OCI-LY7 (cell line): ENCODE measurements at regions not wholly inside any gene's neighbourhood (a gene's known extent, or its start where the extent isn't known, plus 50 kb on each side); places are given as distances from the start of the nearest gene placed in this dataset.

Experiments
- BruUV-seq: library from RNA; stranded (reverse); fragments of 400-500 nt; replicated peaks from 2 replicates; lab custom pipeline; 2021; lab: Mats Ljungman, UMichigan
- CTCF ChIA-PET: fragments of 300-600 bp; sonication (Branson Sonifier 250); formaldehyde crosslinking; loops from one replicate; lab custom pipeline; 2022; ENCODE audit warnings: antibody characterized with exemption; ENCODE audit not compliant: unreplicated experiment; lab: Charles Lee
- POLR2A ChIA-PET: fragments of 300-600 bp; sonication (Branson Sonifier 250); formaldehyde crosslinking; loops from one replicate; lab custom pipeline; 2022; ENCODE audit warnings: antibody characterized with exemption; lab: Charles Lee
- DNase-seq: peaks from one replicate; pipeline ENCODE4 v3.0.0-alpha.2; 2015; ENCODE audit warnings: low spot score
- H2AFZ ChIP-seq: fragments of 200-600 bp; sonication (generic), shearing (Covaris generic); 2 replicates; pipeline ENCODE4 v1.6.1; 2014; ENCODE audit warnings: mild to moderate bottlenecking, antibody characterized with exemption, low read length, moderate library complexity
- H3K27ac ChIP-seq: fragments of 200-600 bp; sonication (generic); 2 replicates; pipeline ENCODE4 v1.5.1; 2014; ENCODE audit warnings: mixed run types, low read depth, mild to moderate bottlenecking, moderate library complexity, low read length, inconsistent platforms; ENCODE audit not compliant: poor library complexity, severe bottlenecking
- H3K36me3 ChIP-seq: fragments of 200-600 bp; sonication (generic); 2 replicates; pipeline ENCODE4 v1.6.1; 2014; ENCODE audit warnings: mild to moderate bottlenecking, antibody characterized with exemption, low read length, moderate library complexity, mixed read lengths; ENCODE audit not compliant: insufficient read depth
- H3K4me1 ChIP-seq: fragments of 200-600 bp; sonication (generic); 2 replicates; pipeline ENCODE4 v1.5.1; 2014; ENCODE audit warnings: mild to moderate bottlenecking, low read length; ENCODE audit not compliant: insufficient read depth, poor library complexity, severe bottlenecking
- H3K4me2 ChIP-seq: fragments of 200-600 bp; sonication (generic); 2 replicates; pipeline ENCODE4 v1.6.1; 2014; ENCODE audit warnings: mild to moderate bottlenecking, low read length
- H3K4me3 ChIP-seq: fragments of 200-600 bp; sonication (generic); 2 replicates; pipeline ENCODE4 v1.5.1; 2014; ENCODE audit warnings: mild to moderate bottlenecking, low read depth, low read length; ENCODE audit not compliant: poor library complexity, severe bottlenecking
- H3K79me2 ChIP-seq: fragments of 200-600 bp; sonication (generic); 2 replicates; pipeline ENCODE4 v1.6.1; 2016; ENCODE audit warnings: low read depth, mild to moderate bottlenecking, low read length, moderate library complexity, mixed read lengths; ENCODE audit not compliant: insufficient read depth
- H3K9me2 ChIP-seq: fragments of 200-600 bp; sonication (generic); 2 replicates; pipeline ENCODE4 v1.6.1; 2016; ENCODE audit warnings: mild to moderate bottlenecking, low read length, mixed read lengths; ENCODE audit not compliant: insufficient read depth
- H3K9me3 ChIP-seq: fragments of 200-600 bp; sonication (generic); 2 replicates; pipeline ENCODE4 v1.6.1; 2014; ENCODE audit warnings: mild to moderate bottlenecking, mixed run types, low read length, mixed read lengths
- H4K20me1 ChIP-seq: fragments of 200-600 bp; sonication (generic); 2 replicates; pipeline ENCODE4 v1.6.1; 2014; ENCODE audit warnings: mild to moderate bottlenecking, antibody characterized with exemption, low read length, moderate library complexity, mixed read lengths; ENCODE audit not compliant: insufficient read depth
- EZH2phosphoT487 ChIP-seq: fragments of 200-600 bp; sonication (generic); IDR thresholded peaks from 2 replicates; pipeline ENCODE4 v1.6.1; 2018; ENCODE audit warnings: low read depth, borderline replicate concordance, mild to moderate bottlenecking, mixed run types, antibody characterized with exemption, low read length, moderate library complexity, mixed read lengths
- intact Hi-C: fragments of 100-400 bp; cut with micrococcal nuclease; formaldehyde crosslinking; loops from one replicate; pipeline ENCODE4 v1.10.0; 2022; ENCODE audit not compliant: unreplicated experiment
- TF ChIP-seq, protein P1 (sequence below): fragments of 200-600 bp; sonication (generic); conservative IDR thresholded peaks from 2 replicates; pipeline ENCODE4 v1.5.1; 2014; ENCODE audit warnings: mild to moderate bottlenecking, antibody characterized with exemption, low read length, moderate library complexity, mixed read lengths

DNA sequence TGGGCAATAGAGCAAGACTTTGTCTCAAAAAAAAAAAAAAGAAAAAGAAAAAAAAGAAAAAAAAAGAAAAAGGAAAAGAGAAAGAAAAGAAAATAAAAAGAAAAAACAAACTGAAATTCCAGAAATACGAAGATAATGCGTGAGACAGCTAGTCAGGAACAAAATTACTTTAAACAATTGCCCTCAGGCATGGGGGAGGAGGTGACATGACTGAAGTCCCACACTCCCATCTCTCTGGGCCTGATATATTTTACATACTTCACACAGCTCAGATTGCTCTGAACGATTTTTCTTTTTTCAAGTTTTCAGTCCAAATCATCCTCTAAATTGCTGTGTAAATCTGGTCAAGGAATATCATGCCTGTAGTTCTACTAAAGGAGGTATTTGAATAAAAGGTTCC is 409.5 kb upstream of the DEPDC1 start:
- no peak overlapping the region for H3K27ac ChIP-seq
- H4K20me1 ChIP-seq = no peaks in the 10 kb centered on the region
- no peak for TF ChIP-seq EZH2phosphoT487
- TF ChIP-seq, protein P1, sequence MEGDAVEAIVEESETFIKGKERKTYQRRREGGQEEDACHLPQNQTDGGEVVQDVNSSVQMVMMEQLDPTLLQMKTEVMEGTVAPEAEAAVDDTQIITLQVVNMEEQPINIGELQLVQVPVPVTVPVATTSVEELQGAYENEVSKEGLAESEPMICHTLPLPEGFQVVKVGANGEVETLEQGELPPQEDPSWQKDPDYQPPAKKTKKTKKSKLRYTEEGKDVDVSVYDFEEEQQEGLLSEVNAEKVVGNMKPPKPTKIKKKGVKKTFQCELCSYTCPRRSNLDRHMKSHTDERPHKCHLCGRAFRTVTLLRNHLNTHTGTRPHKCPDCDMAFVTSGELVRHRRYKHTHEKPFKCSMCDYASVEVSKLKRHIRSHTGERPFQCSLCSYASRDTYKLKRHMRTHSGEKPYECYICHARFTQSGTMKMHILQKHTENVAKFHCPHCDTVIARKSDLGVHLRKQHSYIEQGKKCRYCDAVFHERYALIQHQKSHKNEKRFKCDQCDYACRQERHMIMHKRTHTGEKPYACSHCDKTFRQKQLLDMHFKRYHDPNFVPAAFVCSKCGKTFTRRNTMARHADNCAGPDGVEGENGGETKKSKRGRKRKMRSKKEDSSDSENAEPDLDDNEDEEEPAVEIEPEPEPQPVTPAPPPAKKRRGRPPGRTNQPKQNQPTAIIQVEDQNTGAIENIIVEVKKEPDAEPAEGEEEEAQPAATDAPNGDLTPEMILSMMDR = no peak
- H2AFZ ChIP-seq = no peak overlapping the region
- no TSS peak for BruUV-seq
- ChIA-PET CTCF (no interaction called here), POLR2A (interaction anchor here (0.6 kb wide), 1 partner anchor 314 kb away, joined by 4 read pairs; no protein-coding TSS in a partner anchor)
- intact Hi-C loops = no loop called here
- H3K4me2 ChIP-seq = no peak overlapping the region
- no peaks in the 10 kb centered on the region for H3K36me3 ChIP-seq
- DNase-seq = no peak
- H3K4me3 ChIP-seq = no peak overlapping the region
- no peaks in the 10 kb centered on the region for H3K9me2 ChIP-seq
- H3K9me3 ChIP-seq = no peaks in the 10 kb centered on the region
- H3K79me2 ChIP-seq = no peaks in the 10 kb centered on the region
- no peaks in the 10 kb centered on the region for H3K4me1 ChIP-seq

GRCh38 chr1:68907491-68907890 is 410.6 kb upstream of the DEPDC1 start:
- H2AFZ ChIP-seq = no peak overlapping the region
- ChIA-PET CTCF (no interaction called here), POLR2A (no interaction called here)
- no peak overlapping the region for H3K4me2 ChIP-seq
- TF ChIP-seq EZH2phosphoT487 = no peak
- TF ChIP-seq, protein P1 = no peak
- H3K4me3 ChIP-seq = no peak overlapping the region
- BruUV-seq = no TSS peak
- no peaks in the 10 kb centered on the region for H3K36me3 ChIP-seq
- no peaks in the 10 kb centered on the region for H3K79me2 ChIP-seq
- DNase-seq = no peak
- no peaks in the 10 kb centered on the region for H3K4me1 ChIP-seq
- H3K9me2 ChIP-seq = no peaks in the 10 kb centered on the region
- H3K9me3 ChIP-seq = no peaks in the 10 kb centered on the region
- intact Hi-C loops = no loop called here
- H4K20me1 ChIP-seq = no peaks in the 10 kb centered on the region
- no peak overlapping the region for H3K27ac ChIP-seq

- Histone ChIP-seq H3K27ac (no peak overlapping the region), H3K4me3 (no peak overlapping the region), H4K20me1 (no peaks in the 10 kb centered on the region), H2AFZ (no peak overlapping the region), H3K9me3 (no peaks in the 10 kb centered on the region), H3K4me1 (no peaks in the 10 kb centered on the region), H3K4me2 (no peak overlapping the region), H3K9me2 (no peaks in the 10 kb centered on the region), H3K36me3 (no peaks in the 10 kb centered on the region), H3K79me2 (no peaks in the 10 kb centered on the region)
- no peak for DNase-seq
- TF ChIP-seq, protein P1 = no peak
- no peak for TF ChIP-seq EZH2phosphoT487
- intact Hi-C loops = no loop called here
- ChIA-PET POLR2A (no interaction called here), CTCF (no interaction called here)
- no TSS peak for BruUV-seq
Observed at GRCh38 chr1:68908316-68908715, 411.4 kb upstream of the DEPDC1 start.
